Right lobe of liver (tissue), 6 donors: ENCODE measurements at regions not wholly inside any gene's neighbourhood (a gene's known extent, or its start where the extent isn't known, plus 50 kb on each side); places are given as distances from the start of the nearest gene placed in this dataset.

ENCODE experiments used
- ATAC-seq, 4 donors: fragments of 200-7000 bp; cut with Tn5 transposase; one replicate each; pipeline ENCODE4 v1.9.1; 2020; ENCODE audit warnings: mild to moderate bottlenecking in 4 of 4, moderate library complexity in 4 of 4
- DNase-seq, 3 donors: peaks; one replicate each; pipeline ENCODE4 v3.0.0-alpha.2; 2020
- H3K27ac ChIP-seq, 3 donors: fragments of 200-600 bp; one replicate each; pipeline ENCODE4 v1.8.0; 2022
- H3K27me3 ChIP-seq, 2 donors: fragments of 200-600 bp; one replicate each; pipeline ENCODE4 v1.8.0; 2022
- H3K36me3 ChIP-seq, 4 donors: fragments of 200-600 bp; sonication (generic) in 1 of 4; one replicate each; pipeline versions ENCODE4 v1.5.1 to v1.8.0; 2017 to 2022; ENCODE audit warnings: control low read depth in 1 of 4
- H3K4me1 ChIP-seq, 4 donors: fragments of 200-600 bp; sonication (generic) in 1 of 4; one replicate each; pipeline versions ENCODE4 v1.5.1 to v1.8.0; 2017 to 2022; ENCODE audit warnings: control low read depth in 1 of 4
- H3K4me3 ChIP-seq, 3 donors: fragments of 200-600 bp; one replicate each; pipeline ENCODE4 v1.8.0; 2022
- H3K9me3 ChIP-seq, 4 donors: fragments of 200-600 bp; sonication (generic) in 1 of 4; one replicate each; pipeline versions ENCODE4 v1.5.1 to v1.8.0; 2017 to 2022; ENCODE audit warnings: control low read depth in 1 of 4
- POLR2A ChIP-seq: fragments of 450-650 bp; IDR thresholded peaks from one replicate; pipeline ENCODE4 v1.6.1; 2017; ENCODE audit warnings: antibody characterized with exemption, mild to moderate bottlenecking
- WGBS: methylation state at CpG from one replicate; pipeline ENCODE4 v1.1.6; 2018; ENCODE audit warnings: low coverage, low lambda C conversion rate; ENCODE audit not compliant: insufficient coverage; ENCODE audit errors: missing lambda C conversion rate; 5-methylcytosine and 5-hydroxymethylcytosine counted together
- intact Hi-C, 2 donors: fragments of 100-400 bp; cut with DNase I; formaldehyde crosslinking; loops; one replicate each; pipeline versions ENCODE4 v1.11.2 to v1.14.1; 2022
- TF ChIP-seq, protein P1 (sequence below), 4 donors: fragments of 200-600 bp in 3 of 4; fragments of 450-650 bp in 1 of 4; IDR thresholded peaks; one replicate each; pipeline versions ENCODE4 v1.5.1 to v1.8.0; 2016 to 2022; ENCODE audit warnings: antibody characterized with exemption in 4 of 4, mild to moderate bottlenecking in 2 of 4
- donor health status: DM: no; HTN: yes; CAD: no.
- donor health status: DM: no; HTN: no; CAD: no.
- donor health status: DM: no; HTN: no; CAD: no.
- donor health status: DM: no; HTN: yes; CAD: no.
- donor health status: DM: no; HTN: yes; CAD: no.

DNA sequence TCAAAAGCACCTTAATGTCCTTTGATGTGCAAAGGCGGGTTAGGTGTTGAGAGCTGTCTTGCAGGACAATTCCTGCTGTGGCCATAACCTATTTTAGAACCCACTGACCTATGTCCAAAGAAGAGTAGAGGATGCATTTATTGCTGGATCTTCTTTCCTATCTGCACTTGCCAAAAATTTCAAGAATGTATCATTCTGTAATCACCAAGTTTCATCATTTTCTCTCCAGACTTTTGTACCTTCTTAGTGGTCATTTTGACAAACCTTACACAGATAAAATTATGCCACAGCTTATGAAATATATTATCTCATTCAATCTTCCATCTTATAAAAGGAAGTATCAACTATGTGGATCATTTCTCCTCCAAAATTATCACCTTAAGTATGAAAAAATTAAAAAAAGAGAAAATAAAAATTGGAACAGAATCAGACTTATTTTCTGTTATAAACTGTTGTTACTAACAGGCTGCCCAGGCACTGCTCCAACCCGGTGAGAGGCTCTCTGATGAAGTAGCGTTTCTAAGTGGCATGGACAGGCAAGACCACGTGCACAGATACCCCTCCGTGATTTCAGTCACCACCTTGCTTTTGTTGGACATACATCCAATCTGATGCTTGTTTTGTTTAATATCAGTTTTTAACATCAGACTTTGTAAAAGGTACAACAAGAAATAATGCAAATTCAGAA is 559.9 kb upstream of the ID2 start:
- ATAC-seq (no peak), DNase-seq (no peak)
- H3K36me3 ChIP-seq: no peaks in the 10 kb centered on the region
- H3K4me1 ChIP-seq: peaks cover 0 to 75% (median 26%) of the 10 kb centered on the region in 4 donors
- H3K4me3 ChIP-seq: no peak overlapping the region
- H3K27me3 ChIP-seq: no peaks in the 10 kb centered on the region
- H3K9me3 ChIP-seq: no peaks in the 10 kb centered on the region
- H3K27ac ChIP-seq: peak overlapping the region; percentile 95 to 99 (median 99)
- intact Hi-C loops: no loop called here
- WGBS: 68% methylated on average over 5 of the region's 5 CpGs
- no peak for TF ChIP-seq POLR2A
- TF ChIP-seq, protein P1, sequence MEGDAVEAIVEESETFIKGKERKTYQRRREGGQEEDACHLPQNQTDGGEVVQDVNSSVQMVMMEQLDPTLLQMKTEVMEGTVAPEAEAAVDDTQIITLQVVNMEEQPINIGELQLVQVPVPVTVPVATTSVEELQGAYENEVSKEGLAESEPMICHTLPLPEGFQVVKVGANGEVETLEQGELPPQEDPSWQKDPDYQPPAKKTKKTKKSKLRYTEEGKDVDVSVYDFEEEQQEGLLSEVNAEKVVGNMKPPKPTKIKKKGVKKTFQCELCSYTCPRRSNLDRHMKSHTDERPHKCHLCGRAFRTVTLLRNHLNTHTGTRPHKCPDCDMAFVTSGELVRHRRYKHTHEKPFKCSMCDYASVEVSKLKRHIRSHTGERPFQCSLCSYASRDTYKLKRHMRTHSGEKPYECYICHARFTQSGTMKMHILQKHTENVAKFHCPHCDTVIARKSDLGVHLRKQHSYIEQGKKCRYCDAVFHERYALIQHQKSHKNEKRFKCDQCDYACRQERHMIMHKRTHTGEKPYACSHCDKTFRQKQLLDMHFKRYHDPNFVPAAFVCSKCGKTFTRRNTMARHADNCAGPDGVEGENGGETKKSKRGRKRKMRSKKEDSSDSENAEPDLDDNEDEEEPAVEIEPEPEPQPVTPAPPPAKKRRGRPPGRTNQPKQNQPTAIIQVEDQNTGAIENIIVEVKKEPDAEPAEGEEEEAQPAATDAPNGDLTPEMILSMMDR (IDR thresholded peaks at IDR 0.05): no peak

DNA sequence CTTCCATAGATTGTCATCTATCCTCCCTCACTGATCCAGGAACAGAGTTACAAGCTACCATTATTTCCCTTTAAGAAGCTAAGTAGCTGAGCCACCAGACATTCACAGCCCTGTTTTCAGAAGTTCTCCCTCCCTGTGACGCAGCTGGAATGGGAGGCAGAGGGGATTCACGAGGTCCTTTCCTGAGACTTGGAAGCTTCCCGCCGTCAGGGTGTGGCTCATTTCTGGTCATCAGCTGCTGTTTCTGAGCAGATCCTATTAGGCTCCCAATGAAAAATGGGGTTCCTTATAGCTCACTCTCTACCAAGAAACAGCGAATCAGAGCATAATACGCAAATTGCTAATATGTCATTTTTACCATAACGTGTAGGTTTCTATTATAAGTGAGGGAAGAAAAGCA is 559.3 kb upstream of the ID2 start:
- H3K27ac ChIP-seq: peak overlapping the region; percentile 95 to 99 (median 99)
- no peak for TF ChIP-seq POLR2A
- TF ChIP-seq, protein P1 (IDR thresholded peaks at IDR 0.05): no peak

DNA sequence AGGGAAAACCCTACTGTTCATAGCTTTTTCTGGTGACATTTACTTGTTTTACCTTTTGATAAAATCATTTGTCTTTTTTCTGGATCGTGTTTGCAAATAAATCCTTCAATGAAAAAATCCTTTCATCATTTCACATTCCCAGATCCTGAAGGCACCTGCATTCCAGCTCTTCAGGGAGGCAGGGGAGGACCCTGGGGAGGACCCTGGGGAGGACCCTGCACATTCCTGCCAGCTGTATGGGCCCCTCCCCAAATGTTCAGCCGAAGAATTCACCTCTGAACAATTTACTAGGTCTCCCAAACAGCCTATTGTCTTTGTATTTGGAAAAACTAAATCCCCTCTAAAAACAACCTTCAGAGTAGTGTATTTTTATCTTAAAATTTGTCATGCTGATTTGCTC is 558.4 kb upstream of the ID2 start:
- Histone ChIP-seq H3K4me1 (peaks cover 0 to 65% (median 24%) of the 10 kb centered on the region in 4 donors), H3K9me3 (no peaks in the 10 kb centered on the region), H3K27me3 (no peaks in the 10 kb centered on the region), H3K27ac (peak overlapping the region in 1 of 3 donors; percentile 99), H3K4me3 (no peak overlapping the region), H3K36me3 (no peaks in the 10 kb centered on the region)
- no peak for ATAC-seq
- intact Hi-C loops: no loop called here
- 55% methylated on average over 2 of the region's 2 CpGs for WGBS
- DNase-seq: no peak
- TF ChIP-seq, protein P1 (IDR thresholded peaks at IDR 0.05): no peak
- no peak for TF ChIP-seq POLR2A

More for the DNA sequence above, 559.3 kb upstream of the ID2 start:
- DNase-seq (no peak), ATAC-seq (no peak)
- H3K4me3 ChIP-seq: no peak overlapping the region
- H3K36me3 ChIP-seq: no peaks in the 10 kb centered on the region
- intact Hi-C loops: no loop called here
- no peaks in the 10 kb centered on the region for H3K27me3 ChIP-seq
- no peaks in the 10 kb centered on the region for H3K9me3 ChIP-seq
- WGBS: 81% methylated on average over 6 of the region's 7 CpGs
- H3K4me1 ChIP-seq: peaks cover 0 to 72% (median 26%) of the 10 kb centered on the region in 4 donors

DNA sequence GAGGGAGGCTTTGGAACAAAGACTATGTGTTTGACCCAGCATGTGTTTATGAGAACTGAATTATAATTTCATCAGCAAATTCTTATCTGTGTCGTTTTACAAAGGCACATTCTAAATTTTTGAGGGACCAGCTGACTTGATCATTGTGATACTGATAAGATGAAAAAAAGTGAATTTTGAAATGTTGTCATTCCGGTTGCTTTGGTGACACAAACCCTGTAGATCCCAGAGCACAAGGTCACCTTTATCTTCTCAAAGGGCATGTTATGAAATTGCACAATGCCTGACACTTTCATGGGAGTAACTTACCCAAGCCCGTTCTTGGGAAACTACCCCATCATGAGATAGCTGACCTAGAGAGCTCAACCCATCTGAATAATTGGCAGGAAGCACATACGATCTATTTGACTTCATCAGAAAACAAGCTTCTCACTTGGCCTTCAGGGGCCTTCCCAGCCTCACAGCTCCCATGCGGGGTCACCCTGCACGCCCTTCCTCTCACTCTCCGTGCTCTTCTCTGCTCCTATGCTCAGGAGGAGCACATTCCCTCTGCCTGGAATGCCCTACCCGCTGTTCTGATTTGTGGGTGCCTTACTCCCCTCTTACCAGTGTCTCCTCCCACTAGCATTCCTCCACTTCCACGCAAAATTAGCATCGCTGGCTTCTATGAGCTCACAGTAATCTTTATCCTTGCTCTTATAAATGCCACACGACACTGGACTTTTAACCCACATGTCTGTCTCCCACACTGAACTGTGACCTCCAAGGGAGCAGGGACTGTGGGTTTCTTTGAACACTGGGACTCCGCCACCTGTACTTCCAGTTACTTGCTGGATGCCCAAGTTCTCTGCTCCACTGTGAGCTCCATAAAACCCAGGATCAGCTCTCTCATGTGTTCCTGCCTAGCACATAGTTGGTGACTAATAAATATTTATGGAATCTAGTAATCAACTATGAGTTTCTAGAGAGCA is 555.8 kb upstream of the ID2 start:
- intact Hi-C loops: no loop called here
- H3K36me3 ChIP-seq: no peaks in the 10 kb centered on the region
- TF ChIP-seq POLR2A: peak; percentile 70
- TF ChIP-seq, protein P1 (IDR thresholded peaks at IDR 0.05): no peak
- DNase-seq (peak; percentile 69 to 81 (median 76)), ATAC-seq (peak; percentile 82 to 93 (median 90))
- H3K4me1 ChIP-seq: peaks cover 0 to 43% (median 20%) of the 10 kb centered on the region in 4 donors
- no peaks in the 10 kb centered on the region for H3K9me3 ChIP-seq
- H3K4me3 ChIP-seq: no peak overlapping the region
- 18% methylated on average over 9 of the region's 12 CpGs for WGBS
- H3K27me3 ChIP-seq: no peaks in the 10 kb centered on the region
- H3K27ac ChIP-seq: peak overlapping the region; percentile 76 to 99 (median 96)
